IMR-90 (cell line): ENCODE measurements at regions not wholly inside any gene's neighbourhood (a gene's known extent, or its start where the extent isn't known, plus 50 kb on each side); places are given as distances from the start of the nearest gene placed in this dataset.
A peak's percentile ranks its signal among the peaks of the same experiment; 100 is the strongest.

Source experiments
- ATAC-seq: fragments of 200-7000 bp; cut with Tn5 transposase; 2 replicates; pipeline ENCODE4 v1.9.1; 2020; ENCODE audit warnings: low read depth, mild to moderate bottlenecking, moderate library complexity
- BruUV-seq: library from RNA; stranded (reverse); fragments of 400-500 nt; replicated peaks from 2 replicates; lab custom pipeline; 2021; lab: Mats Ljungman, UMichigan
- CTCF ChIA-PET: fragments of 300-600 bp; formaldehyde crosslinking; extraction: SDS; loops from one replicate; lab custom pipeline; 2021; ENCODE audit warnings: antibody characterized with exemption; lab: Yijun Ruan, JAX
- POLR2A ChIA-PET: fragments of 300-600 bp; sonication (Branson Sonifier 250); formaldehyde crosslinking; loops from one replicate; lab custom pipeline; 2022; ENCODE audit warnings: antibody characterized with exemption; ENCODE audit not compliant: unreplicated experiment; lab: Charles Lee
- DNase-seq: peaks from one replicate; pipeline ENCODE4 v3.0.0; 2013
- H2AFZ ChIP-seq: replicated peaks from 2 replicates; pipeline ENCODE3; 2013; ENCODE audit warnings: low read length, mild to moderate bottlenecking; ENCODE audit not compliant: poor library complexity
- H2AK5ac ChIP-seq: 2 replicates; pipeline ENCODE4 v1.6.1; 2013; ENCODE audit warnings: low read depth, low read length, inconsistent platforms
- H2AK9ac ChIP-seq: replicated peaks from 2 replicates; pipeline ENCODE3; 2013; ENCODE audit warnings: mild to moderate bottlenecking, low read depth, low read length, moderate library complexity; ENCODE audit not compliant: poor library complexity
- H2BK120ac ChIP-seq: 2 replicates; pipeline ENCODE4 v1.6.1; 2013; ENCODE audit warnings: low read depth, low read length, inconsistent platforms
- H2BK15ac ChIP-seq: 3 replicates; pipeline ENCODE4 v1.6.1; 2013; ENCODE audit warnings: low read depth, low read length, inconsistent platforms
- H2BK20ac ChIP-seq: 2 replicates; pipeline ENCODE4 v1.6.1; 2013; ENCODE audit warnings: low read depth, mild to moderate bottlenecking, inconsistent platforms, low read length, moderate library complexity
- H2BK5ac ChIP-seq: 2 replicates; pipeline ENCODE4 v1.6.1; 2013; ENCODE audit warnings: mild to moderate bottlenecking, low read depth, low read length, inconsistent platforms; ENCODE audit not compliant: poor library complexity, severe bottlenecking
- H3K14ac ChIP-seq: replicated peaks from 2 replicates; pipeline ENCODE4 v1.6.1; 2013; ENCODE audit warnings: low read depth, low read length, inconsistent platforms
- H3K18ac ChIP-seq: 2 replicates; pipeline ENCODE4 v1.6.1; 2013; ENCODE audit warnings: low read depth, low read length, control low read depth
- H3K23ac ChIP-seq: 2 replicates; pipeline ENCODE4 v1.6.1; 2013; ENCODE audit warnings: low read depth, low read length, inconsistent platforms
- H3K27ac ChIP-seq: 2 replicates; pipeline ENCODE4 v1.5.1; 2013; ENCODE audit warnings: mild to moderate bottlenecking, control low read depth, low read length; ENCODE audit not compliant: insufficient read depth
- H3K27me3 ChIP-seq: 2 replicates; pipeline ENCODE4 v1.6.1; 2013; ENCODE audit warnings: low read length; ENCODE audit not compliant: control insufficient read depth, insufficient read depth
- H3K36me3 ChIP-seq: 2 replicates; pipeline ENCODE4 v1.6.1; 2013; ENCODE audit warnings: low read length, mixed read lengths; ENCODE audit not compliant: control insufficient read depth, insufficient read depth
- H3K4ac ChIP-seq: 2 replicates; pipeline ENCODE4 v1.6.1; 2013; ENCODE audit warnings: low read depth, low read length, inconsistent platforms
- H3K4me1 ChIP-seq: 2 replicates; pipeline ENCODE4 v1.6.1; 2013; ENCODE audit warnings: low read length, mixed read lengths; ENCODE audit not compliant: control insufficient read depth, insufficient read depth
- H3K4me2 ChIP-seq: 2 replicates; pipeline ENCODE4 v1.6.1; 2013; ENCODE audit warnings: low read depth, mild to moderate bottlenecking, control low read depth, low read length, moderate library complexity
- H3K4me3 ChIP-seq: 2 replicates; pipeline ENCODE4 v1.5.1; 2013; ENCODE audit warnings: low read depth, mild to moderate bottlenecking, control low read depth, low read length, moderate library complexity; ENCODE audit not compliant: insufficient read depth
- H3K56ac ChIP-seq: 2 replicates; pipeline ENCODE4 v1.6.1; 2013; ENCODE audit warnings: low read length, inconsistent platforms; ENCODE audit not compliant: insufficient read depth; ENCODE audit errors: extremely low read depth
- H3K79me1 ChIP-seq, 2 experiments: 2 replicates each; pipeline ENCODE4 v1.6.1; 2013; ENCODE audit warnings: low read length in 2 of 2, inconsistent platforms in 1 of 2, low read depth in 1 of 2
- H3K9ac ChIP-seq: 2 replicates; pipeline ENCODE4 v1.6.1; 2013; ENCODE audit warnings: low read depth, low read length, control low read depth
- H3K9me1 ChIP-seq: 2 replicates; pipeline ENCODE4 v1.6.1; 2013; ENCODE audit warnings: low read length, inconsistent platforms; ENCODE audit not compliant: insufficient read depth
- H3K9me3 ChIP-seq: 2 replicates; pipeline ENCODE4 v1.6.1; 2013; ENCODE audit warnings: low read length; ENCODE audit not compliant: control insufficient read depth, insufficient read depth
- H4K20me1 ChIP-seq: 2 replicates; pipeline ENCODE4 v1.6.1; 2013; ENCODE audit warnings: low read length, inconsistent platforms; ENCODE audit not compliant: insufficient read depth
- H4K5ac ChIP-seq: 2 replicates; pipeline ENCODE4 v1.6.1; 2013; ENCODE audit warnings: mild to moderate bottlenecking, low read depth, low read length, control low read depth
- H4K8ac ChIP-seq, 2 experiments: 2 replicates each; pipeline ENCODE4 v1.6.1; 2013; ENCODE audit warnings: low read depth in 2 of 2, low read length in 2 of 2, control low read depth in 1 of 2, inconsistent platforms in 1 of 2
- H4K91ac ChIP-seq: 2 replicates; pipeline ENCODE4 v1.6.1; 2013; ENCODE audit warnings: low read depth, low read length, inconsistent platforms; ENCODE audit not compliant: insufficient read depth
- CEBPB ChIP-seq: IDR thresholded peaks from 2 replicates; pipeline ENCODE4 v1.6.1; 2012; ENCODE audit warnings: low read depth, low read length, improper control_type of control experiment
- MXI1 ChIP-seq: IDR thresholded peaks from 2 replicates; pipeline ENCODE4 v1.6.1; 2012; ENCODE audit warnings: low read depth, mild to moderate bottlenecking, low read length, moderate library complexity, borderline replicate concordance
- POLR2A ChIP-seq: IDR thresholded peaks from 2 replicates; pipeline ENCODE4 v1.6.1; 2012; ENCODE audit warnings: mild to moderate bottlenecking, low read depth, low read length
- RAD21 ChIP-seq: IDR thresholded peaks from 2 replicates; pipeline ENCODE4 v1.6.1; 2012; ENCODE audit warnings: low read length, improper control_type of control experiment
- SMC3 ChIP-seq: fragments of 150-350 bp; IDR thresholded peaks from 2 replicates; pipeline ENCODE4 v1.6.1; 2016; ENCODE audit warnings: low read depth, mild to moderate bottlenecking, antibody characterized with exemption, low read length, moderate library complexity
- WGBS, 2 experiments: methylation state at CpG; one replicate each; pipeline versions ENCODE4 v1.1.5 to v1.1.7; 2013; ENCODE audit warnings: missing lambda C conversion rate in 2 of 2; ENCODE audit not compliant: insufficient read length in 1 of 2; ENCODE audit errors: extremely low coverage in 2 of 2; 5-methylcytosine and 5-hydroxymethylcytosine counted together
- dilution Hi-C: fragments of 300-500 bp; cut with HindIII; formaldehyde crosslinking; loops from one replicate; pipeline ENCODE4 v1.14.3; 2018; ENCODE audit warnings: low sequenced_read_pairs; ENCODE audit not compliant: unreplicated experiment
- in situ Hi-C: fragments of 300-500 bp; cut with MboI; formaldehyde crosslinking; loops from 3 replicates; pipeline ENCODE4 v1.14.3; 2019; ENCODE audit warnings: low sequenced_read_pairs, inconsistent platforms, mixed read lengths
- intact Hi-C: fragments of 100-400 bp; cut with micrococcal nuclease; formaldehyde crosslinking; loops from 2 replicates; pipeline ENCODE4 v1.10.0; 2022

DNA sequence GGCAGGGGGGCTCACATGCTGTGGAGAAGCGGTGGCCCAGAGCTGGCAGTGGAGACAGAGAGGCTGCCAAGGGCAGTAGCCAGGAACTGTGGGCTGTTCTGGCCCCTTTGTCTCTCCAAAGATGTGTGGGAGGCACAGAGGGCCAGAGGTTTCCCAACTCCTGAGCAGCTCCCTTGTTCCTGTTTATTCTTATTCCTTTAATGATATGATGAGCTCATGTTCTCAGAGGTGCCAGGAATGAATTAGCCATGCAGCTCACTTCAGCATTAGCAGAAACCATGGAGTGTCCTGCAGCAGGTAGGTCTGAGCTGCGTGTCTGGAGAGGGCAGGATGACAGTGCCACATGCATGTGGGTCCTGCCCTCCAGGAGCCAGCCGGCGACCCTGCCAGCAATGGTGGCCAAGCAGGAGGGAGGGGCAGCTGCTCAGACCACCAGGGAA lies 77.9 kb upstream of the FZD7 start:
- Histone ChIP-seq H3K9ac (no peak overlapping the region), H2BK20ac (no peak overlapping the region), H3K18ac (no peak overlapping the region), H3K14ac (no peak overlapping the region; the same call in 1 of the 2 replicates), H3K4me2 (no peak overlapping the region), H3K36me3 (no peaks in the 10 kb centered on the region), H3K9me1 (no peaks in the 10 kb centered on the region), H3K9me3 (no peaks in the 10 kb centered on the region), H3K4me3 (no peak overlapping the region), H2BK5ac (no peak overlapping the region), H4K91ac (no peak overlapping the region), H3K79me1 (no peaks in the 10 kb centered on the region), H2AFZ (peak overlapping the region; percentile 34), H2BK120ac (no peak overlapping the region), H3K23ac (no peak overlapping the region), H2BK15ac (no peak overlapping the region), H2AK9ac (no peak overlapping the region), H4K5ac (no peak overlapping the region), H3K27me3 (peaks cover 2% of the 10 kb centered on the region; the same call in 1 of the 2 replicates), H4K8ac (no peak overlapping the region), H3K27ac (no peak overlapping the region), H3K4ac (no peak overlapping the region), H3K4me1 (peaks cover 4% of the 10 kb centered on the region), H4K20me1 (no peaks in the 10 kb centered on the region), H3K56ac (no peak overlapping the region), H2AK5ac (no peak overlapping the region)
- dilution Hi-C loops (no loop called here), intact Hi-C loops (no loop called here), in situ Hi-C loops (no loop called here)
- BruUV-seq: no TSS peak
- ChIA-PET POLR2A (interaction anchor here (0.5 kb wide), 1 partner anchor 390 kb away, joined by 3 read pairs; no protein-coding TSS in a partner anchor), CTCF (no interaction called here)
- ATAC-seq (peak; percentile 67), DNase-seq (peak; percentile 52)
- WGBS, 2 experiments: no CpG with 5 or more reads among the region's 4 CpGs
- no peak for TF ChIP-seq POLR2A
- no peak for TF ChIP-seq SMC3
- no peak for TF ChIP-seq RAD21
- peak; percentile 59; the same call in 1 of the 2 replicates for TF ChIP-seq CEBPB
- TF ChIP-seq MXI1: no peak
